A172 (cell line): ENCODE measurements at regions not wholly inside any gene's neighbourhood (a gene's known extent, or its start where the extent isn't known, plus 50 kb on each side); places are given as distances from the start of the nearest gene placed in this dataset.
"Not testable (repeated sequence)": the region's sequence is repeated elsewhere in the genome, so short reads cannot be mapped to it uniquely, and the experiment has no call there.

Experiments used
- DNase-seq: peaks from one replicate; pipeline ENCODE4 v3.0.0-alpha.2; 2015; ENCODE audit warnings: low spot score

GRCh38 chr6:5838656-5839396 is 167.9 kb downstream of the NRN1 start:
- DNase-seq: no peak

GRCh38 chr6:5837323-5837722 is 169.4 kb downstream of the NRN1 start:
- no peak for DNase-seq

GRCh38 chr6:5836597-5836996 is 170.1 kb downstream of the NRN1 start:
- not testable (repeated sequence) for DNase-seq

- DNase-seq: no peak
Observed at GRCh38 chr6:5833120-5833519, 173.6 kb downstream of the NRN1 start.

GRCh38 chr6:5832668-5833067 is 174.1 kb downstream of the NRN1 start:
- DNase-seq: no peak

- not testable (repeated sequence) for DNase-seq
Observed at GRCh38 chr6:5831219-5831862, 175.4 kb downstream of the NRN1 start.

- DNase-seq: no peak
Observed at GRCh38 chr6:5828296-5828695, 178.4 kb downstream of the NRN1 start.

- DNase-seq: no peak
Observed at GRCh38 chr6:5827056-5827904, 179.4 kb downstream of the NRN1 start.

GRCh38 chr6:5824382-5824983 is 182.2 kb downstream of the NRN1 start:
- not testable (repeated sequence) for DNase-seq
